Body of pancreas (tissue), 4 donors: ENCODE measurements at regions not wholly inside any gene's neighbourhood (a gene's known extent, or its start where the extent isn't known, plus 50 kb on each side); places are given as distances from the start of the nearest gene placed in this dataset.

Experiments used
- POLR2A ChIP-seq, 3 donors: fragments of 450-650 bp; IDR thresholded peaks; one replicate each; pipeline ENCODE4 v1.6.1; 2016; ENCODE audit warnings: antibody characterized with exemption in 3 of 3, mild to moderate bottlenecking in 2 of 3
- TF ChIP-seq, protein P1 (sequence below), 7 experiments: fragments of 450-650 bp in 4 of 7; fragments of 200-600 bp in 3 of 7; sonication (generic) in 3 of 7; IDR thresholded peaks; one replicate each; pipeline ENCODE4 v1.5.1; 2016 to 2019; ENCODE audit warnings: antibody characterized with exemption in 7 of 7

DNA sequence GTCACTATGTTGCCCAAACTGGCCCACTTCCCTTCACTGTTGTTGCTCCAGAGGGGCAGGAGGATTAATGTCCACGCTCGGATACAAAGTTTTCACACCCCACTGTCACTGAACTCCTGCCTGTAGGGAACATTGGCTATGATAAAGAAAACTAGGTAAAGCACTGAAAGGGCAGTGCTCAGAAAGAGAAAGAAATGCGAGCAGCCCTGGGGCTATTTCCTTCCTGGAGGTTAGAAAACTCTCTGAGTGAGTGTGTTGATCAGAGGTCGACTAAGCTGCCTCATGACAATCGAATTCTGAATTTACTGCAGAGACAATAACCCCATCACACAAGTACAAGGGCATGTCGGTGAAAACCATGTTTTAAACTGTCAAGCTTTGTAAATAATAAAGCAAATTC, 227.2 kb upstream of the PITRM1 start:
- TF ChIP-seq, protein P1, sequence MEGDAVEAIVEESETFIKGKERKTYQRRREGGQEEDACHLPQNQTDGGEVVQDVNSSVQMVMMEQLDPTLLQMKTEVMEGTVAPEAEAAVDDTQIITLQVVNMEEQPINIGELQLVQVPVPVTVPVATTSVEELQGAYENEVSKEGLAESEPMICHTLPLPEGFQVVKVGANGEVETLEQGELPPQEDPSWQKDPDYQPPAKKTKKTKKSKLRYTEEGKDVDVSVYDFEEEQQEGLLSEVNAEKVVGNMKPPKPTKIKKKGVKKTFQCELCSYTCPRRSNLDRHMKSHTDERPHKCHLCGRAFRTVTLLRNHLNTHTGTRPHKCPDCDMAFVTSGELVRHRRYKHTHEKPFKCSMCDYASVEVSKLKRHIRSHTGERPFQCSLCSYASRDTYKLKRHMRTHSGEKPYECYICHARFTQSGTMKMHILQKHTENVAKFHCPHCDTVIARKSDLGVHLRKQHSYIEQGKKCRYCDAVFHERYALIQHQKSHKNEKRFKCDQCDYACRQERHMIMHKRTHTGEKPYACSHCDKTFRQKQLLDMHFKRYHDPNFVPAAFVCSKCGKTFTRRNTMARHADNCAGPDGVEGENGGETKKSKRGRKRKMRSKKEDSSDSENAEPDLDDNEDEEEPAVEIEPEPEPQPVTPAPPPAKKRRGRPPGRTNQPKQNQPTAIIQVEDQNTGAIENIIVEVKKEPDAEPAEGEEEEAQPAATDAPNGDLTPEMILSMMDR (IDR thresholded peaks at IDR 0.05) = no peak
- no peak for TF ChIP-seq POLR2A (IDR thresholded peaks at IDR 0.05)
